HCT116 (cell line): ENCODE measurements at regions not wholly inside any gene's neighbourhood (a gene's known extent, or its start where the extent isn't known, plus 50 kb on each side); places are given as distances from the start of the nearest gene placed in this dataset.

Source experiments
- CTCF ChIP-seq, 3 experiments: fragments of 200-600 bp in 1 of 3; sonication (generic) in 1 of 3; IDR thresholded peaks in 2 of 3; conservative IDR thresholded peaks in 1 of 3; 2 replicates each; pipeline ENCODE4 v1.5.1; 2012 to 2017; ENCODE audit warnings: low read depth in 2 of 3, low read length in 2 of 3, antibody characterized with exemption in 1 of 3, borderline replicate concordance in 1 of 3, control low read depth in 1 of 3, mild to moderate bottlenecking in 1 of 3, mixed read lengths in 1 of 3, mixed run types in 1 of 3, moderate library complexity in 1 of 3; ENCODE audit not compliant: insufficient read depth in 1 of 3
- ELF1 ChIP-seq: IDR thresholded peaks from 2 replicates; pipeline ENCODE4 v1.6.1; 2012; ENCODE audit warnings: low read depth, borderline replicate concordance
- EZH2phosphoT487 ChIP-seq: fragments of 200-600 bp; IDR thresholded peaks from 2 replicates; pipeline ENCODE4 v1.6.1; 2018; ENCODE audit warnings: antibody characterized with exemption, borderline replicate concordance
- POLR2A ChIP-seq: IDR thresholded peaks from 2 replicates; pipeline ENCODE4 v1.7.0; 2011; ENCODE audit warnings: borderline replicate concordance; ENCODE audit not compliant: insufficient read depth, insufficient read length; ENCODE audit errors: extremely low read depth
- POLR2AphosphoS5 ChIP-seq: IDR thresholded peaks from 2 replicates; pipeline ENCODE4 v1.6.1; 2011; ENCODE audit warnings: mild to moderate bottlenecking, low read depth, low read length, moderate library complexity
- RAD21 ChIP-seq: IDR thresholded peaks from 2 replicates; pipeline ENCODE4 v1.6.1; 2012; ENCODE audit warnings: low read depth, mild to moderate bottlenecking

DNA sequence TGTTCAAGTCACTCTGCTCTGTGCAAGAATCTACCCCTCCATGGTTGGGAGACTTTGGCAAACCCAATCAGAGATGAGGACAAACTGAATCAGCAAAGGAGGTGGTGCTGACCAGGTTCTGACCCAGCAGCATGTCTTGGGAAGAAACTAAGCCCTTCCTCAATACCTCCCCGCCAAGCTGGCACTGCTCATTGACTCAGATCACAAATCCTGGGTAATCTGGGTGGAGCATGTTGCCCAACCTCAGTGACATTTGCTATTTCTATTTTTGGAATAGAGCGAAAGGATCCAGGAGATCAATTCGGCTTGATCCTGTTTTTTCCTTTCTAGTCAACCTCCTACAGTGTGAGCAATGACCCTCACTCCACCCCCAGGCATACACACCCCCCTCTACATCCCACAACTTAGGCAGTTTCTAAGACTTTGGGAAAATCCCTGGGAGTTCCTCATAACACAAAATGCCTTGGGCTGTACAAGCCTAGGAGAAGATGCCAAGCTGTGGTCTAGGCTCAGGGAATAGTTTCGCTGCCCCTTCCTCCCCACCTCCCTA lies 166.8 kb upstream of the KCNJ6 start:
- TF ChIP-seq POLR2A (no peak), POLR2AphosphoS5 (no peak), CTCF (IDR thresholded peaks at IDR 0.05 in 2 of 3, conservative IDR thresholded peaks at IDR 0.05 in 1 of 3; ENCODE audit: borderline replicate concordance in 1 of 3, insufficient read depth in 1 of 3, low read depth in 2 of 3, low read length in 2 of 3) (no peak), ELF1 (no peak), RAD21 (no peak), EZH2phosphoT487 (no peak)
